Gastrocnemius medialis (tissue), 4 donors: ENCODE measurements at regions not wholly inside any gene's neighbourhood (a gene's known extent, or its start where the extent isn't known, plus 50 kb on each side); places are given as distances from the start of the nearest gene placed in this dataset.

ENCODE experiments used
- ATAC-seq, 2 donors: fragments of 150-250 bp; one replicate each; pipeline ENCODE4 v1.9.1; 2016
- DNase-seq, 2 donors: peaks; one replicate each; pipeline ENCODE4 v3.0.0-alpha.2; 2019
- H3K27ac ChIP-seq, 4 donors: fragments of 200-600 bp; sonication (generic); 1 replicate in 1 of 4; 2 replicates in 3 of 4; pipeline ENCODE4 v1.5.1; 2016 to 2018; ENCODE audit warnings: mild to moderate bottlenecking in 2 of 4, moderate library complexity in 1 of 4
- H3K27me3 ChIP-seq, 3 donors: fragments of 200-600 bp; sonication (generic) in 2 of 3; 1 replicate in 1 of 3; 2 replicates in 2 of 3; pipeline versions ENCODE4 v1.5.1 to v1.6.0; 2016 to 2019; ENCODE audit warnings: mild to moderate bottlenecking in 1 of 3, moderate library complexity in 1 of 3
- H3K36me3 ChIP-seq, 2 donors: fragments of 200-600 bp; sonication (generic) in 1 of 2; one replicate each; pipeline ENCODE4 v1.5.1; 2017 to 2018
- H3K4me1 ChIP-seq, 2 donors: fragments of 200-600 bp; sonication (generic) in 1 of 2; one replicate each; pipeline ENCODE4 v1.5.1; 2016 to 2017; ENCODE audit warnings: mild to moderate bottlenecking in 2 of 2
- H3K4me3 ChIP-seq, 4 donors: fragments of 200-600 bp; sonication (generic) in 3 of 4; 1 replicate in 1 of 4; 2 replicates in 3 of 4; pipeline ENCODE4 v1.5.1; 2016 to 2019; ENCODE audit warnings: mild to moderate bottlenecking in 2 of 4
- H3K9me3 ChIP-seq, 3 donors: fragments of 200-600 bp; sonication (generic) in 2 of 3; 1 replicate in 1 of 3; 2 replicates in 2 of 3; pipeline ENCODE4 v1.5.1; 2016 to 2019
- POLR2A ChIP-seq, 2 donors: fragments of 450-650 bp; IDR thresholded peaks; one replicate each; pipeline ENCODE4 v1.6.1; 2017; ENCODE audit warnings: antibody characterized with exemption in 2 of 2, mild to moderate bottlenecking in 2 of 2, moderate library complexity in 2 of 2
- in situ Hi-C, 4 donors: fragments of 200-750 bp; cut with MboI; loops; one replicate each; pipeline versions ENCODE4 v1.15.0 to v1.8.0; 2017; ENCODE audit warnings: low sequenced_read_pairs in 4 of 4
- intact Hi-C: fragments of 100-400 bp; cut with DNase I; formaldehyde crosslinking; loops from one replicate; pipeline ENCODE4 v1.15.1; 2023; ENCODE audit warnings: low total_unique reads
- TF ChIP-seq, protein P1 (sequence below), 5 experiments: fragments of 450-650 bp in 3 of 5; fragments of 200-600 bp in 2 of 5; sonication (generic) in 2 of 5; IDR thresholded peaks in 4 of 5; conservative IDR thresholded peaks in 1 of 5; 1 replicate in 4 of 5; 2 replicates in 1 of 5; pipeline ENCODE4 v1.5.1; 2016 to 2019; ENCODE audit warnings: antibody characterized with exemption in 5 of 5, mild to moderate bottlenecking in 3 of 5, moderate library complexity in 3 of 5

GRCh38 chr3:94249491-94250079 is 186.7 kb downstream of the NSUN3 start:
- Histone ChIP-seq H3K4me1 (no peaks in the 10 kb centered on the region), H3K36me3 (no peaks in the 10 kb centered on the region), H3K9me3 (no peaks in the 10 kb centered on the region), H3K27ac (no peak overlapping the region), H3K4me3 (no peak overlapping the region), H3K27me3 (no peaks in the 10 kb centered on the region)
- intact Hi-C loops (no loop called here), in situ Hi-C loops (loop anchor here in 1 of 4 donors (25.0 kb wide), 1 partner anchor 87 kb away; no protein-coding TSS in a partner anchor)
- TF ChIP-seq POLR2A (IDR thresholded peaks at IDR 0.05): no peak
- TF ChIP-seq, protein P1, sequence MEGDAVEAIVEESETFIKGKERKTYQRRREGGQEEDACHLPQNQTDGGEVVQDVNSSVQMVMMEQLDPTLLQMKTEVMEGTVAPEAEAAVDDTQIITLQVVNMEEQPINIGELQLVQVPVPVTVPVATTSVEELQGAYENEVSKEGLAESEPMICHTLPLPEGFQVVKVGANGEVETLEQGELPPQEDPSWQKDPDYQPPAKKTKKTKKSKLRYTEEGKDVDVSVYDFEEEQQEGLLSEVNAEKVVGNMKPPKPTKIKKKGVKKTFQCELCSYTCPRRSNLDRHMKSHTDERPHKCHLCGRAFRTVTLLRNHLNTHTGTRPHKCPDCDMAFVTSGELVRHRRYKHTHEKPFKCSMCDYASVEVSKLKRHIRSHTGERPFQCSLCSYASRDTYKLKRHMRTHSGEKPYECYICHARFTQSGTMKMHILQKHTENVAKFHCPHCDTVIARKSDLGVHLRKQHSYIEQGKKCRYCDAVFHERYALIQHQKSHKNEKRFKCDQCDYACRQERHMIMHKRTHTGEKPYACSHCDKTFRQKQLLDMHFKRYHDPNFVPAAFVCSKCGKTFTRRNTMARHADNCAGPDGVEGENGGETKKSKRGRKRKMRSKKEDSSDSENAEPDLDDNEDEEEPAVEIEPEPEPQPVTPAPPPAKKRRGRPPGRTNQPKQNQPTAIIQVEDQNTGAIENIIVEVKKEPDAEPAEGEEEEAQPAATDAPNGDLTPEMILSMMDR (IDR thresholded peaks at IDR 0.05 in 4 of 5, conservative IDR thresholded peaks at IDR 0.05 in 1 of 5): peak in 4 of 5 experiments; percentile 6 to 55 (median 36)
- ATAC-seq: no peak
- no peak for DNase-seq

- H3K36me3 ChIP-seq: no peaks in the 10 kb centered on the region
- intact Hi-C loops (no loop called here), in situ Hi-C loops (loop anchor here in 1 of 4 donors (25.0 kb wide), 1 partner anchor 89 kb away; no protein-coding TSS in a partner anchor)
- no peak overlapping the region for H3K27ac ChIP-seq
- TF ChIP-seq, protein P1 (IDR thresholded peaks at IDR 0.05 in 4 of 5, conservative IDR thresholded peaks at IDR 0.05 in 1 of 5): no peak
- TF ChIP-seq POLR2A (IDR thresholded peaks at IDR 0.05): no peak
- no peak overlapping the region for H3K4me3 ChIP-seq
- no peaks in the 10 kb centered on the region for H3K9me3 ChIP-seq
- no peak for ATAC-seq
- DNase-seq: no peak
- no peaks in the 10 kb centered on the region for H3K27me3 ChIP-seq
- no peaks in the 10 kb centered on the region for H3K4me1 ChIP-seq
These were observed 188.7 kb downstream of the NSUN3 start for GRCh38 chr3:94251566-94251965.

DNA sequence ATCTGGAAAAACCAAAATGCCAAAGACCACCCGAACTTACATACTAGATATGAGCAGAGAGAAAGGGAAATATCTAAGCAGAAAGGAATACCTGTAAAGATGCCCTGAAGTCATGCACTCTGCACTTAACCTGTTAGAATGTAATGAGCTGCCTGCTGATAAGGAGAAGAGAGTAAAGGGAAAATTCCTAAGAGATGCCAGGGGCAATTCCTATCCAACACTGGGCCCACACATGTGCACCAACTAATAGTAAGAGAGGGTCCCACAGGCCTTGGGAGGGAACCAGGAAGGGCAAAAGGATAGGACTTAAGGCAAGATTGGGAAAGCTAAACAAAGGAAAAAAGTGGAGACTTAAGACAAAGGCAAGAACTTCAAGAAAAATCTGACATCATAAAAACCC is 189.5 kb downstream of the NSUN3 start:
- in situ Hi-C loops (loop anchor here in 1 of 4 donors (25.0 kb wide), 1 partner anchor 90 kb away; no protein-coding TSS in a partner anchor), intact Hi-C loops (no loop called here)
- Histone ChIP-seq H3K4me1 (no peaks in the 10 kb centered on the region), H3K4me3 (no peak overlapping the region), H3K9me3 (no peaks in the 10 kb centered on the region), H3K36me3 (no peaks in the 10 kb centered on the region), H3K27ac (no peak overlapping the region), H3K27me3 (no peaks in the 10 kb centered on the region)
- DNase-seq (no peak), ATAC-seq (no peak)
- TF ChIP-seq POLR2A (IDR thresholded peaks at IDR 0.05): no peak
- TF ChIP-seq, protein P1 (IDR thresholded peaks at IDR 0.05 in 4 of 5, conservative IDR thresholded peaks at IDR 0.05 in 1 of 5): no peak

- Histone ChIP-seq H3K4me1 (no peaks in the 10 kb centered on the region), H3K27me3 (no peaks in the 10 kb centered on the region), H3K9me3 (no peaks in the 10 kb centered on the region), H3K27ac (no peak overlapping the region), H3K36me3 (no peaks in the 10 kb centered on the region), H3K4me3 (no peak overlapping the region)
- ATAC-seq (no peak), DNase-seq (no peak)
- intact Hi-C loops (no loop called here), in situ Hi-C loops (loop anchor here in 1 of 4 donors (25.0 kb wide), 1 partner anchor 95 kb away; no protein-coding TSS in a partner anchor)
- no peak for TF ChIP-seq POLR2A (IDR thresholded peaks at IDR 0.05)
- TF ChIP-seq, protein P1 (IDR thresholded peaks at IDR 0.05 in 4 of 5, conservative IDR thresholded peaks at IDR 0.05 in 1 of 5): no peak
These were observed 194.3 kb downstream of the NSUN3 start for GRCh38 chr3:94256888-94257813.
